ENCODE measurements at regions not wholly inside any gene's neighbourhood (a gene's known extent, or its start where the extent isn't known, plus 50 kb on each side); places are given as distances from the start of the nearest gene placed in this dataset.

GRCh38 chr7:33798686-33799325 is 106.5 kb upstream of the BMPER start:
- intact Hi-C loops (cut with micrococcal nuclease; ENCODE audit: unreplicated experiment) (no loop called here), in situ Hi-C loops (cut with HindIII; ENCODE audit: extremely low pct_ligation_motif_present, low pct_unique_long_range_greater_than_20kb) (no loop called here)
- TF ChIP-seq ZNF768 (CRISPR knock-in tag; IDR thresholded peaks at IDR 0.05) = no peak
- TF ChIP-seq ZNF253 (CRISPR knock-in tag; IDR thresholded peaks at IDR 0.05; ENCODE audit: borderline replicate concordance) = no peak
- H4K20me1 ChIP-seq (ENCODE audit: insufficient read depth, low read length) = no peaks in the 10 kb centered on the region
- POLR2A ChIA-PET = no interaction called here
- H3K4me2 ChIP-seq (ENCODE audit: low read depth, low read length) = no peak overlapping the region
- no peaks in the 10 kb centered on the region for H3K9me3 ChIP-seq (ENCODE audit: low read length)
- H3K27ac ChIP-seq (ENCODE audit: extremely low read length, insufficient read depth, low read length) = no peak overlapping the region
- H3K9ac ChIP-seq (ENCODE audit: insufficient read depth, low read depth, low read length) = no peak overlapping the region
- no peak for ATAC-seq
- H3K4me1 ChIP-seq (ENCODE audit: insufficient read depth, low read length) = no peaks in the 10 kb centered on the region
- no peaks in the 10 kb centered on the region for H3K36me3 ChIP-seq (replicated peaks in 1 of 2; ENCODE audit: control insufficient read depth in 1 of 2, insufficient read depth in 2 of 2, low read length in 2 of 2)
- DNase-seq (ENCODE audit: low spot score) = no peak
- FAIRE-seq = no peak
- H3K27me3 ChIP-seq (ENCODE audit: control insufficient read depth in 1 of 2, insufficient read depth in 2 of 2, low read length in 2 of 2) = no peaks in the 10 kb centered on the region; a peak in 1 of 5 replicates
- no TSS peak for BruUV-seq (replicated peaks)
- no peak overlapping the region for H2AFZ ChIP-seq (ENCODE audit: low read length)
- no peak overlapping the region for H3K4me3 ChIP-seq (replicated peaks in 1 of 3; ENCODE audit: insufficient read depth in 1 of 3, low read depth in 2 of 3, low read length in 3 of 3)
- CTCF ChIA-PET (ENCODE audit: low intra/inter-chr PET ratio, low total read pairs) = no interaction called here
- 23% methylated on average over 5 of the region's 5 CpGs for WGBS (ENCODE audit: low lambda C conversion rate)
- no peaks in the 10 kb centered on the region for H3K79me2 ChIP-seq (ENCODE audit: insufficient read depth, low read length)

- no peak overlapping the region for H3K27ac ChIP-seq (ENCODE audit: extremely low read length, insufficient read depth, low read length)
- no peak overlapping the region for H2AFZ ChIP-seq (ENCODE audit: low read length)
- in situ Hi-C loops (cut with HindIII; ENCODE audit: extremely low pct_ligation_motif_present, low pct_unique_long_range_greater_than_20kb) = no loop called here
- POLR2A ChIA-PET = no interaction called here
- H3K4me2 ChIP-seq (ENCODE audit: low read depth, low read length) = no peak overlapping the region
- ATAC-seq (no peak), DNase-seq (ENCODE audit: low spot score) (no peak), FAIRE-seq (no peak)
- no peaks in the 10 kb centered on the region for H3K9me3 ChIP-seq (ENCODE audit: low read length)
- WGBS (ENCODE audit: low lambda C conversion rate) = 17% methylated on average over 2 of the region's 2 CpGs
- no TSS peak for BruUV-seq (replicated peaks)
- no peaks in the 10 kb centered on the region; a peak in 1 of 5 replicates for H3K27me3 ChIP-seq (ENCODE audit: control insufficient read depth in 1 of 2, insufficient read depth in 2 of 2, low read length in 2 of 2)
- CTCF ChIA-PET (ENCODE audit: low intra/inter-chr PET ratio, low total read pairs) = no interaction called here
- H3K36me3 ChIP-seq (replicated peaks in 1 of 2; ENCODE audit: control insufficient read depth in 1 of 2, insufficient read depth in 2 of 2, low read length in 2 of 2) = no peaks in the 10 kb centered on the region
- H3K4me3 ChIP-seq (replicated peaks in 1 of 3; ENCODE audit: insufficient read depth in 1 of 3, low read depth in 2 of 3, low read length in 3 of 3) = no peak overlapping the region
- H3K9ac ChIP-seq (ENCODE audit: insufficient read depth, low read depth, low read length) = no peak overlapping the region
- H3K79me2 ChIP-seq (ENCODE audit: insufficient read depth, low read length) = no peaks in the 10 kb centered on the region
- TF ChIP-seq ZBTB40 (IDR thresholded peaks at IDR 0.05) = no peak
- peak; percentile 54; the same call in 1 of the 2 replicates for TF ChIP-seq ZBTB40 (CRISPR knock-in tag; IDR thresholded peaks at IDR 0.05)
- no peak for TF ChIP-seq ZNF275 (CRISPR knock-in tag; IDR thresholded peaks at IDR 0.05; ENCODE audit: borderline replicate concordance)
- H3K4me1 ChIP-seq (ENCODE audit: insufficient read depth, low read length) = no peaks in the 10 kb centered on the region
- intact Hi-C loops (cut with micrococcal nuclease; ENCODE audit: unreplicated experiment) = no loop called here
- no peaks in the 10 kb centered on the region for H4K20me1 ChIP-seq (ENCODE audit: insufficient read depth, low read length)
Observed at GRCh38 chr7:33799766-33800165, 105.6 kb upstream of the BMPER start.

Data from HepG2 (cell line).